ENCODE measurements at regions not wholly inside any gene's neighbourhood (a gene's known extent, or its start where the extent isn't known, plus 50 kb on each side); places are given as distances from the start of the nearest gene placed in this dataset.

- Mint-ChIP-seq H3K9me3 (ENCODE audit: insufficient read depth) (no peaks in the 10 kb centered on the region), H3K4me1 (no peaks in the 10 kb centered on the region), H3K27me3 (no peaks in the 10 kb centered on the region), H3K4me3 (no peak overlapping the region), H3K27ac (no peak overlapping the region)
- ATAC-seq (ENCODE audit: low read depth) (no peak), DNase-seq (no peak)
- Histone ChIP-seq H3K4me2 (replicated peaks; ENCODE audit: low read depth, low read length, poor library complexity, severe bottlenecking) (no peak overlapping the region), H3K36me3 (replicated peaks in 1 of 2; ENCODE audit: control extremely low read depth in 1 of 2, control insufficient read depth in 1 of 2, extremely low read depth in 1 of 2, insufficient read depth in 2 of 2, low read length in 1 of 2) (no peaks in the 10 kb centered on the region), H3K79me2 (ENCODE audit: control insufficient read depth, insufficient read depth, low read length) (no peaks in the 10 kb centered on the region), H3K27ac (ENCODE audit: low read length in 2 of 2) (no peak overlapping the region), H3K4me1 (ENCODE audit: control insufficient read depth in 2 of 2, insufficient read depth in 2 of 2, low read length in 2 of 2) (no peaks in the 10 kb centered on the region), H4K20me1 (ENCODE audit: control insufficient read depth, insufficient read depth, low read length, poor library complexity, severe bottlenecking) (no peaks in the 10 kb centered on the region), H2AFZ (ENCODE audit: insufficient read depth, low read depth, low read length, poor library complexity, severe bottlenecking) (no peak overlapping the region), H3K27me3 (replicated peaks in 1 of 4; ENCODE audit: control extremely low read depth in 1 of 4, control insufficient read depth in 3 of 4, insufficient read depth in 4 of 4, low read length in 3 of 4) (no peaks in the 10 kb centered on the region), H3K9ac (ENCODE audit: low read length) (no peak overlapping the region), H3K9me3 (ENCODE audit: control extremely low read depth in 1 of 3, control insufficient read depth in 2 of 3, insufficient read depth in 1 of 3, low read length in 2 of 3) (no peaks in the 10 kb centered on the region), H3K4me3 (ENCODE audit: control extremely low read depth in 1 of 5, extremely low read depth in 1 of 5, insufficient read depth in 1 of 5, low read depth in 2 of 5, low read length in 4 of 5) (no peak overlapping the region)
- POLR2A ChIA-PET: no interaction called here
- TF ChIP-seq EZH2 (IDR thresholded peaks at IDR 0.05; ENCODE audit: borderline replicate concordance, insufficient read depth, low read depth, low read length, poor library complexity, severe bottlenecking): no peak
- no peak for TF ChIP-seq CTCF (IDR thresholded peaks at IDR 0.05)
- intact Hi-C loops (cut with micrococcal nuclease): no loop called here
- CTCF ChIA-PET: no interaction called here
Measured at GRCh38 chr2:189297446-189297845, 117.9 kb upstream of the COL5A2 start.

- WGBS (ENCODE audit: insufficient coverage): no CpG with 5 or more reads among the region's 1 CpG
- no peaks in the 10 kb centered on the region for H3K9me3 ChIP-seq (ENCODE audit: control extremely low read depth in 1 of 3, control insufficient read depth in 2 of 3, insufficient read depth in 1 of 3, low read length in 2 of 3)
- H2AFZ ChIP-seq (ENCODE audit: insufficient read depth, low read depth, low read length, poor library complexity, severe bottlenecking): no peak overlapping the region
- no peaks in the 10 kb centered on the region for H3K4me1 Mint-ChIP-seq
- intact Hi-C loops (cut with micrococcal nuclease): no loop called here
- no peaks in the 10 kb centered on the region for H3K27me3 Mint-ChIP-seq
- no peak overlapping the region for H3K4me3 ChIP-seq (ENCODE audit: control extremely low read depth in 1 of 5, extremely low read depth in 1 of 5, insufficient read depth in 1 of 5, low read depth in 2 of 5, low read length in 4 of 5)
- H3K9ac ChIP-seq (ENCODE audit: low read length): no peak overlapping the region
- no peak overlapping the region for H3K4me2 ChIP-seq (replicated peaks; ENCODE audit: low read depth, low read length, poor library complexity, severe bottlenecking)
- H4K20me1 ChIP-seq (ENCODE audit: control insufficient read depth, insufficient read depth, low read length, poor library complexity, severe bottlenecking): no peaks in the 10 kb centered on the region
- no peaks in the 10 kb centered on the region for H3K79me2 ChIP-seq (ENCODE audit: control insufficient read depth, insufficient read depth, low read length)
- no peaks in the 10 kb centered on the region for H3K36me3 ChIP-seq (replicated peaks in 1 of 2; ENCODE audit: control extremely low read depth in 1 of 2, control insufficient read depth in 1 of 2, extremely low read depth in 1 of 2, insufficient read depth in 2 of 2, low read length in 1 of 2)
- ATAC-seq (ENCODE audit: low read depth) (no peak), DNase-seq (no peak)
- no peak overlapping the region for H3K27ac Mint-ChIP-seq
- H3K27ac ChIP-seq (ENCODE audit: low read length in 2 of 2): no peak overlapping the region
- TF ChIP-seq CTCF (IDR thresholded peaks at IDR 0.05) (no peak), EZH2 (IDR thresholded peaks at IDR 0.05; ENCODE audit: borderline replicate concordance, insufficient read depth, low read depth, low read length, poor library complexity, severe bottlenecking) (no peak)
- H3K4me1 ChIP-seq (ENCODE audit: control insufficient read depth in 2 of 2, insufficient read depth in 2 of 2, low read length in 2 of 2): no peaks in the 10 kb centered on the region
- H3K9me3 Mint-ChIP-seq (ENCODE audit: insufficient read depth): no peaks in the 10 kb centered on the region
- ChIA-PET CTCF (no interaction called here), POLR2A (no interaction called here)
- H3K4me3 Mint-ChIP-seq: no peak overlapping the region
- no peaks in the 10 kb centered on the region for H3K27me3 ChIP-seq (replicated peaks in 1 of 4; ENCODE audit: control extremely low read depth in 1 of 4, control insufficient read depth in 3 of 4, insufficient read depth in 4 of 4, low read length in 3 of 4)
Measured at GRCh38 chr2:189298038-189298437, 118.5 kb upstream of the COL5A2 start.
